Glutamatergic neuron (in vitro differentiated cells): ENCODE measurements at regions not wholly inside any gene's neighbourhood (a gene's known extent, or its start where the extent isn't known, plus 50 kb on each side); places are given as distances from the start of the nearest gene placed in this dataset.

Source experiments
- DNase-seq: peaks from one replicate; pipeline ENCODE4 v3.0.0; 2022
- H3K27ac Mint-ChIP-seq: one replicate; pipeline ENCODE4 v1.8.0; 2020; ENCODE audit warnings: mild to moderate bottlenecking, mixed read lengths, inconsistent platforms; ENCODE audit not compliant: unreplicated experiment
- H3K27me3 Mint-ChIP-seq: one replicate; pipeline ENCODE4 v1.8.0; 2020; ENCODE audit warnings: mild to moderate bottlenecking, moderate library complexity, mixed read lengths, inconsistent platforms; ENCODE audit not compliant: unreplicated experiment
- H3K36me3 Mint-ChIP-seq: one replicate; pipeline ENCODE4 v1.8.0; 2020; ENCODE audit warnings: mild to moderate bottlenecking, mixed read lengths, inconsistent platforms; ENCODE audit not compliant: unreplicated experiment
- H3K4me1 Mint-ChIP-seq: one replicate; pipeline ENCODE4 v1.8.0; 2020; ENCODE audit warnings: mild to moderate bottlenecking, low read depth, mixed read lengths, inconsistent platforms; ENCODE audit not compliant: unreplicated experiment
- H3K4me3 Mint-ChIP-seq: one replicate; pipeline ENCODE4 v1.8.0; 2020; ENCODE audit warnings: mild to moderate bottlenecking, mixed read lengths, inconsistent platforms; ENCODE audit not compliant: unreplicated experiment
- H3K9me3 Mint-ChIP-seq: one replicate; pipeline ENCODE4 v1.8.0; 2020; ENCODE audit warnings: mild to moderate bottlenecking, moderate library complexity, mixed read lengths, inconsistent platforms; ENCODE audit not compliant: unreplicated experiment
- TF ChIP-seq, protein P1 (sequence below): fragments of 200-600 bp; sonication (generic); IDR thresholded peaks from one replicate; pipeline ENCODE4 v1.5.0; 2021; ENCODE audit not compliant: partially characterized antibody, unreplicated experiment

GRCh38 chr6:12408752-12409151 lies 118.6 kb downstream of the EDN1 start:
- TF ChIP-seq, protein P1, sequence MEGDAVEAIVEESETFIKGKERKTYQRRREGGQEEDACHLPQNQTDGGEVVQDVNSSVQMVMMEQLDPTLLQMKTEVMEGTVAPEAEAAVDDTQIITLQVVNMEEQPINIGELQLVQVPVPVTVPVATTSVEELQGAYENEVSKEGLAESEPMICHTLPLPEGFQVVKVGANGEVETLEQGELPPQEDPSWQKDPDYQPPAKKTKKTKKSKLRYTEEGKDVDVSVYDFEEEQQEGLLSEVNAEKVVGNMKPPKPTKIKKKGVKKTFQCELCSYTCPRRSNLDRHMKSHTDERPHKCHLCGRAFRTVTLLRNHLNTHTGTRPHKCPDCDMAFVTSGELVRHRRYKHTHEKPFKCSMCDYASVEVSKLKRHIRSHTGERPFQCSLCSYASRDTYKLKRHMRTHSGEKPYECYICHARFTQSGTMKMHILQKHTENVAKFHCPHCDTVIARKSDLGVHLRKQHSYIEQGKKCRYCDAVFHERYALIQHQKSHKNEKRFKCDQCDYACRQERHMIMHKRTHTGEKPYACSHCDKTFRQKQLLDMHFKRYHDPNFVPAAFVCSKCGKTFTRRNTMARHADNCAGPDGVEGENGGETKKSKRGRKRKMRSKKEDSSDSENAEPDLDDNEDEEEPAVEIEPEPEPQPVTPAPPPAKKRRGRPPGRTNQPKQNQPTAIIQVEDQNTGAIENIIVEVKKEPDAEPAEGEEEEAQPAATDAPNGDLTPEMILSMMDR: no peak
- H3K4me1 Mint-ChIP-seq: no peaks in the 10 kb centered on the region
- no peak overlapping the region for H3K4me3 Mint-ChIP-seq
- DNase-seq: no peak
- H3K27me3 Mint-ChIP-seq: no peaks in the 10 kb centered on the region
- no peak overlapping the region for H3K27ac Mint-ChIP-seq
- no peaks in the 10 kb centered on the region for H3K36me3 Mint-ChIP-seq
- no peaks in the 10 kb centered on the region for H3K9me3 Mint-ChIP-seq

- Mint-ChIP-seq H3K27ac (no peak overlapping the region), H3K9me3 (no peaks in the 10 kb centered on the region), H3K4me1 (no peaks in the 10 kb centered on the region), H3K27me3 (no peaks in the 10 kb centered on the region), H3K4me3 (no peak overlapping the region), H3K36me3 (no peaks in the 10 kb centered on the region)
- DNase-seq: no peak
- TF ChIP-seq, protein P1: no peak
These were observed 120.8 kb downstream of the EDN1 start for GRCh38 chr6:12410946-12411345.

GRCh38 chr6:12414096-12414675 lies 124.0 kb downstream of the EDN1 start:
- no peak overlapping the region for H3K27ac Mint-ChIP-seq
- H3K27me3 Mint-ChIP-seq: no peaks in the 10 kb centered on the region
- no peaks in the 10 kb centered on the region for H3K9me3 Mint-ChIP-seq
- H3K4me3 Mint-ChIP-seq: no peak overlapping the region
- no peaks in the 10 kb centered on the region for H3K4me1 Mint-ChIP-seq
- TF ChIP-seq, protein P1: no peak
- no peak for DNase-seq
- no peaks in the 10 kb centered on the region for H3K36me3 Mint-ChIP-seq

DNA sequence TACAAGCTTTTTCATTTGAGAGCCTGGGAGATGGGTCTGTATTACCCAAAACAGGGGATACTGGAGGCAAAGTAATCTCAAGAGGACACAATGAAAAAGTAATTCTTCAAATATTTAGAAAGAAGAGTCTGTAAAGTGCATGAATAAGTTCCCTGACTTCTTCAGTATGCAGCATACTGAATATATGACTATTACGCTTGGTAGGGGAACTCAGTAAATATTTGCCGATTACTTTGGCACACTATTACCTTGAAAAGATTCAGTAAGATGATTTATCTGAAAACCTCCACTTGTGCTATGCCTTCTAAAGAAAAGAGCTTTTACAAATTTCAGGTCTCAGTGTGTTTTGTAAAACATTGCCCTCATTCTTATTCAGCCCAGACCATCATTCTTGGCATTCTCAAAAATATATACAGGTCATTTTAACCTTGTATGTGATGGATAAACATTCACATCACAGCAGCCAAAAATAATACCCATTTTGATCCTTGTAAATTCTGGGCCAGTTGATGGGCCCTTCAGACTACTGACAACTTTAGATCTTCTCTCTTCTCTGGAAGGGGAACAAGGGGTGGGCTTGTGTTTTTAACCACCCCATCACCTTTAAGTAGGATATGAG lies 125.9 kb downstream of the EDN1 start:
- no peak for DNase-seq
- Mint-ChIP-seq H3K9me3 (no peaks in the 10 kb centered on the region), H3K4me1 (no peaks in the 10 kb centered on the region), H3K36me3 (no peaks in the 10 kb centered on the region), H3K4me3 (no peak overlapping the region), H3K27me3 (no peaks in the 10 kb centered on the region), H3K27ac (no peak overlapping the region)
- TF ChIP-seq, protein P1: no peak

DNA sequence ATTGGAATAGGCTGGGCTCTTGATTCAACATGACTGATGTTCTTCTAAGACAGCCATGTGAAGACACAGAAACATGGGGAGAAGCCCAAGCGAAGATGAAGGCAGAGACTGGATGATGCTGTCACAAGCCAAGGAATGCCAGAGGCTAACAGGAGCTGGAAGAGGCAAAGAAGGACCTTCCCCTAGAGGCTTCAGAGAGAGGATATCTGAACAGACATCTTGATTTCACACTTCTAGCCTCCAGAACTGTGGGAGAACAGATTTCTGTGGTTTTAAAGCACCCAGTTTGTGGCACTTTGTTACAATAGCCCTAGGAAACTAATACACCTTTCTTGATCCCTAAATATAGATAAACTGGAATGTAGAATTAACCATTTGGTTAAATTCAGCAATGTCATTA lies 127.0 kb downstream of the EDN1 start:
- no peak for DNase-seq
- no peak overlapping the region for H3K4me3 Mint-ChIP-seq
- no peaks in the 10 kb centered on the region for H3K9me3 Mint-ChIP-seq
- TF ChIP-seq, protein P1: no peak
- H3K36me3 Mint-ChIP-seq: no peaks in the 10 kb centered on the region
- H3K27ac Mint-ChIP-seq: no peak overlapping the region
- no peaks in the 10 kb centered on the region for H3K4me1 Mint-ChIP-seq
- no peaks in the 10 kb centered on the region for H3K27me3 Mint-ChIP-seq
